ENCODE measurements at regions not wholly inside any gene's neighbourhood (a gene's known extent, or its start where the extent isn't known, plus 50 kb on each side); places are given as distances from the start of the nearest gene placed in this dataset.

DNA sequence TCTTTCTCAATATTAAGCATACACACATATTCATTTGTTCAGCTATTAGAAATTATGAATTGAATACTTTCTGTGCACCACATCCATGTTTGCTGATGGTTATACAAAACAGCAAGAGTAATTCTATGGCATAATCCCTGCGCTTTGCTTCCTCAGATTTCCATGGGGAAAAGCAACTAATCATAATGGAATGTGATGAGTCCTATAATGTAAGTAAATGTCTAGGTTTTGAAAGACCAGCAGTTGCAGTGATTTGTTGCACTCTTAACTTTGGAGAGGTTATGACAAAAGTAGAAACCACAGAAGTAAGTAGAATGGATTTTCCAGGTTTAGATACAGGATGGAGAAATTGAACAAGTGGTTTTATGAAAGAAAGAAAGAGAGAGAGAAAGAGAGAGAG is 652.1 kb downstream of the CBLN4 start:
- intact Hi-C loops (cut with DNase I), result no loop called here
- no peaks in the 10 kb centered on the region for H3K4me1 ChIP-seq (ENCODE audit: insufficient read depth)
- no peaks in the 10 kb centered on the region for H3K27me3 ChIP-seq
- no peak overlapping the region for H3K4me3 ChIP-seq
- H3K27ac ChIP-seq, result no peak overlapping the region
- H3K9me3 ChIP-seq, result no peaks in the 10 kb centered on the region
- TF ChIP-seq CTCF (IDR thresholded peaks at IDR 0.05) (no peak), EP300 (IDR thresholded peaks at IDR 0.05) (no peak), POLR2A (IDR thresholded peaks at IDR 0.05) (no peak)
- DNase-seq, result no peak
- H3K36me3 ChIP-seq, result no peaks in the 10 kb centered on the region
- WGBS, 3 donors, result 76 to 93% (median 93%) methylated on average over 1 of the region's 1 CpG

- Histone ChIP-seq H3K36me3 (no peaks in the 10 kb centered on the region), H3K27ac (no peak overlapping the region), H3K4me1 (ENCODE audit: insufficient read depth) (no peaks in the 10 kb centered on the region), H3K4me3 (no peak overlapping the region), H3K27me3 (no peaks in the 10 kb centered on the region), H3K9me3 (no peaks in the 10 kb centered on the region)
- DNase-seq, result no peak
- intact Hi-C loops (cut with DNase I), result no loop called here
- TF ChIP-seq EP300 (IDR thresholded peaks at IDR 0.05) (no peak), CTCF (IDR thresholded peaks at IDR 0.05) (no peak), POLR2A (IDR thresholded peaks at IDR 0.05) (no peak)
- WGBS, 3 donors, result 61 to 74% (median 64%) methylated on average over 5 of the region's 5 CpGs
Measured at GRCh38 chr20:55348223-55348622, 657.1 kb downstream of the CBLN4 start.

DNA sequence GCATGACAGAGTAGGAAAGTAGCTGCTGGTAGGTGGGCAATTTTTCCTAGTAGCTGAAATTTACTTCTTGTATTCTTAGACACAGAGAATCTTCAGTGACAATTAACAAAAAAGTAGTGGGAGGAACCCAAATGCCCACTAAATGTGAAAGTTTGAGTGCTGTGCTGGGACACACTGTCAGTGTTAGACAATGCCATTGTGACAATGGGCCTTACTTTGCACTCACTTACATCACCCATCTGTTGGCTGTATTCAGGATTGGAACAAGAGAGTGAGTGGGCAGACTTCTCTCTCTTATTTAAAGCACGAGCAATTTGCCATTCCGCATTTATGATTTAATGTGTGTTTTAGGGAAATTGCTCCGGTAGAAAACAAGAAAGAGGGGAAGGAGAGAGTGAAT is 662.5 kb downstream of the CBLN4 start:
- whole genome bisulfite sequencing, 3 donors, result 83 to 89% (median 88%) methylated on average over 3 of the region's 3 CpGs

GRCh38 chr20:55333798-55334197 is 671.5 kb downstream of the CBLN4 start:
- Histone ChIP-seq H3K9me3 (no peaks in the 10 kb centered on the region), H3K4me1 (ENCODE audit: insufficient read depth) (no peaks in the 10 kb centered on the region), H3K27me3 (no peaks in the 10 kb centered on the region), H3K36me3 (no peaks in the 10 kb centered on the region), H3K27ac (no peak overlapping the region), H3K4me3 (no peak overlapping the region)
- TF ChIP-seq POLR2A (IDR thresholded peaks at IDR 0.05) (no peak), EP300 (IDR thresholded peaks at IDR 0.05) (no peak), CTCF (IDR thresholded peaks at IDR 0.05) (no peak)
- no peak for DNase-seq
- 6 to 23% (median 8%) methylated on average over 2 of the region's 2 CpGs for WGBS, 3 donors
- intact Hi-C loops (cut with DNase I), result no loop called here

More for the DNA sequence above, 662.5 kb downstream of the CBLN4 start:
- Histone ChIP-seq H3K4me3 (no peak overlapping the region), H3K9me3 (no peaks in the 10 kb centered on the region), H3K36me3 (no peaks in the 10 kb centered on the region), H3K27ac (no peak overlapping the region), H3K27me3 (no peaks in the 10 kb centered on the region), H3K4me1 (ENCODE audit: insufficient read depth) (no peaks in the 10 kb centered on the region)
- no peak for DNase-seq
- intact Hi-C loops (cut with DNase I), result no loop called here
- TF ChIP-seq EP300 (IDR thresholded peaks at IDR 0.05) (no peak), POLR2A (IDR thresholded peaks at IDR 0.05) (no peak), CTCF (IDR thresholded peaks at IDR 0.05) (no peak)

DNA sequence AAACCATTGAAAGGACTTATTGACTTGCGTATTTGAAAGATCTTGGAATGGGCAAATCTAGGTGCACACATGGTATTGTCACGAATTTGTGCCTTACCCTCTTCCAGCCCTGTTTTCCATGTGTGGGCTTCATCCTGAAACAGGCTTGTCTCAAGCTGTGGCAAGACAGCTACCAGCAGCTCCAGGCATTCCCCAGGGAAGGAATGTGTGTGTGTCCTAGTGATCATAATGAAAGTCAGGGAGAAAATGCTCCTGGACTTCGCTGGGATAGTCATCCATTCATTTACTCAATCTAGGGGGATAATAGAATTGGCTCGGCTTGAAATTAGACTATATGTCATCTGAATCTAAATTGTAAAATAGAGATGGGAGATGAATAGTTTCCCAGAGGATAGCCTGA is 676.2 kb downstream of the CBLN4 start:
- H3K27me3 ChIP-seq, result no peaks in the 10 kb centered on the region
- H3K4me1 ChIP-seq (ENCODE audit: insufficient read depth), result peaks cover 4% of the 10 kb centered on the region
- intact Hi-C loops (cut with DNase I), result no loop called here
- no peak for DNase-seq
- H3K4me3 ChIP-seq, result no peak overlapping the region
- no peaks in the 10 kb centered on the region for H3K9me3 ChIP-seq
- TF ChIP-seq CTCF (IDR thresholded peaks at IDR 0.05) (no peak), EP300 (IDR thresholded peaks at IDR 0.05) (no peak), POLR2A (IDR thresholded peaks at IDR 0.05) (no peak)
- H3K27ac ChIP-seq, result no peak overlapping the region
- H3K36me3 ChIP-seq, result no peaks in the 10 kb centered on the region
- WGBS, 3 donors, result 87 to 97% (median 88%) methylated on average over 4 of the region's 4 CpGs
